Endothelial cell of umbilical vein (primary cell): ENCODE measurements at regions not wholly inside any gene's neighbourhood (a gene's known extent, or its start where the extent isn't known, plus 50 kb on each side); places are given as distances from the start of the nearest gene placed in this dataset.

Experiments
- BruUV-seq: library from RNA; stranded (reverse); fragments of 400-500 nt; replicated peaks from 2 replicates; lab custom pipeline; 2021; lab: Mats Ljungman, UMichigan
- CTCF ChIA-PET: fragments of 300-600, 350-600 bp; sonication (Branson Sonifier 250); formaldehyde crosslinking; loops from one replicate; lab custom pipeline; 2021; ENCODE audit warnings: antibody characterized with exemption, inconsistent platforms; lab: Charles Lee
- POLR2A ChIA-PET: fragments of 300-600, 350-600 bp; sonication (Branson Sonifier 250); formaldehyde crosslinking; loops from one replicate; lab custom pipeline; 2021; ENCODE audit warnings: antibody characterized with exemption, inconsistent platforms; lab: Charles Lee
- DNase-seq: peaks from one replicate; pipeline ENCODE4 v3.0.0-alpha.2; 2011; ENCODE audit warnings: low read depth, low spot score
- FAIRE-seq: peaks from 2 replicates; lab custom pipeline; 2011; peaks lifted over from hg19 to GRCh38; lab: Jason Lieb, UNC
- H2AFZ ChIP-seq: 2 replicates; pipeline ENCODE4 v1.6.0; 2012; ENCODE audit warnings: low read depth, low read length, control low read depth, inconsistent platforms
- H3K27ac ChIP-seq: 2 replicates; pipeline ENCODE4 v1.5.1; 2011; ENCODE audit warnings: low read depth, mild to moderate bottlenecking, control low read depth, low read length, moderate library complexity; ENCODE audit not compliant: insufficient read depth
- H3K27me3 ChIP-seq, 2 experiments: 2 replicates each; pipeline versions ENCODE4 v1.6.0 to v1.6.1; 2011; ENCODE audit warnings: low read length in 2 of 2, mixed read lengths in 1 of 2; ENCODE audit not compliant: control insufficient read depth in 2 of 2, insufficient read depth in 2 of 2
- H3K36me3 ChIP-seq, 2 experiments: 2 replicates in 1 of 2; 3 replicates in 1 of 2; pipeline ENCODE4 v1.5.1; 2011; ENCODE audit warnings: low read length in 2 of 2, mild to moderate bottlenecking in 1 of 2, moderate library complexity in 1 of 2; ENCODE audit not compliant: control insufficient read depth in 2 of 2, insufficient read depth in 2 of 2; ENCODE audit errors: extremely low read depth in 1 of 2
- H3K4me1 ChIP-seq: 3 replicates; pipeline ENCODE4 v1.5.1; 2011; ENCODE audit warnings: mild to moderate bottlenecking, low read length; ENCODE audit not compliant: control insufficient read depth, insufficient read depth; ENCODE audit errors: extremely low read depth
- H3K4me2 ChIP-seq: 2 replicates; pipeline ENCODE4 v1.6.1; 2011; ENCODE audit warnings: low read length, control low read depth, mixed read lengths; ENCODE audit not compliant: insufficient read depth
- H3K4me3 ChIP-seq, 3 experiments: fragments of 200-600 bp in 1 of 3; sonication (generic), shearing (Covaris generic) in 1 of 3; replicated peaks in 1 of 3; 2 replicates each; pipeline ENCODE4 v1.5.1; 2011 to 2016; ENCODE audit warnings: control low read depth in 3 of 3, low read length in 3 of 3, mild to moderate bottlenecking in 2 of 3, inconsistent platforms in 1 of 3, low read depth in 1 of 3, moderate library complexity in 1 of 3; ENCODE audit not compliant: insufficient read depth in 1 of 3
- H3K79me2 ChIP-seq: 2 replicates; pipeline ENCODE4 v1.6.0; 2012; ENCODE audit warnings: low read length, inconsistent platforms; ENCODE audit not compliant: control insufficient read depth, insufficient read depth
- H3K9ac ChIP-seq: replicated peaks from 2 replicates; pipeline ENCODE3; 2011; ENCODE audit warnings: low read length, control low read depth; ENCODE audit not compliant: insufficient read depth; ENCODE audit errors: extremely low read depth
- H3K9me1 ChIP-seq: replicated peaks from 3 replicates; pipeline ENCODE4 v1.6.0; 2011; ENCODE audit warnings: mild to moderate bottlenecking, low read length; ENCODE audit not compliant: control insufficient read depth, insufficient read depth; ENCODE audit errors: extremely low read depth
- H3K9me3 ChIP-seq: replicated peaks from 2 replicates; pipeline ENCODE4 v1.5.1; 2012; ENCODE audit warnings: low read length, inconsistent platforms; ENCODE audit not compliant: control insufficient read depth, insufficient read depth
- H4K20me1 ChIP-seq: replicated peaks from 2 replicates; pipeline ENCODE3; 2011; ENCODE audit warnings: mild to moderate bottlenecking, low read length; ENCODE audit not compliant: control insufficient read depth, insufficient read depth; ENCODE audit errors: extremely low read depth
- CTCF ChIP-seq, 2 donors: IDR thresholded peaks; 1 replicate in 1 of 2; 2 replicates in 1 of 2; pipeline ENCODE4 v1.5.1; 2011; ENCODE audit warnings: low read length in 2 of 2, mild to moderate bottlenecking in 2 of 2, moderate library complexity in 2 of 2, control low read depth in 1 of 2, inconsistent platforms in 1 of 2, low read depth in 1 of 2; ENCODE audit not compliant: insufficient read depth in 1 of 2; ENCODE audit errors: extremely low read depth in 1 of 2
- EZH2 ChIP-seq: IDR thresholded peaks from 2 replicates; pipeline ENCODE4 v1.6.1; 2012; ENCODE audit warnings: borderline replicate concordance, low read depth, mild to moderate bottlenecking, moderate library complexity, low read length, inconsistent platforms; ENCODE audit not compliant: severe bottlenecking
- FOS ChIP-seq: IDR thresholded peaks from 2 replicates; pipeline ENCODE4 v1.6.1; 2011; ENCODE audit warnings: mild to moderate bottlenecking, low read length, moderate library complexity, borderline replicate concordance; ENCODE audit not compliant: insufficient read depth
- GATA2 ChIP-seq: IDR thresholded peaks from 2 replicates; pipeline ENCODE4 v1.7.0; 2011; ENCODE audit warnings: low read depth, mild to moderate bottlenecking, moderate library complexity, mixed read lengths, low read length; ENCODE audit not compliant: insufficient read length, insufficient read depth
- JUN ChIP-seq: IDR thresholded peaks from 2 replicates; pipeline ENCODE4 v1.6.1; 2011; ENCODE audit warnings: borderline replicate concordance, low read depth; ENCODE audit not compliant: insufficient read length, insufficient read depth
- MAX ChIP-seq: IDR thresholded peaks from 2 replicates; pipeline ENCODE4 v1.6.1; 2011; ENCODE audit not compliant: insufficient read depth, insufficient read length
- MYC ChIP-seq: IDR thresholded peaks from one replicate; pipeline ENCODE4 v1.6.1; 2011; ENCODE audit warnings: mild to moderate bottlenecking, low read depth, low read length
- POLR2A ChIP-seq: IDR thresholded peaks from 2 replicates; pipeline ENCODE4 v1.6.1; 2012; ENCODE audit warnings: low read depth, mild to moderate bottlenecking, control low read depth, low read length
- POLR2AphosphoS5 ChIP-seq: IDR thresholded peaks from 2 replicates; pipeline ENCODE4 v1.6.1; 2012; ENCODE audit warnings: low read depth, mild to moderate bottlenecking, control low read depth, low read length, moderate library complexity; ENCODE audit not compliant: insufficient read depth
- dilution Hi-C: fragments of 300-500 bp; cut with MboI; formaldehyde crosslinking; loops from one replicate; pipeline ENCODE4 v1.15.0; 2019; ENCODE audit warnings: low sequenced_read_pairs; ENCODE audit not compliant: extremely low pct_ligation_motif_present
- intact Hi-C: fragments of 100-400 bp; cut with micrococcal nuclease; formaldehyde crosslinking; loops from one replicate; pipeline ENCODE4 v1.10.0; 2022

GRCh38 chr5:25451294-25451693, 806.5 kb upstream of the CDH10 start:
- Histone ChIP-seq H3K27ac (no peak overlapping the region), H3K4me2 (no peak overlapping the region), H3K9ac (no peak overlapping the region), H4K20me1 (no peaks in the 10 kb centered on the region), H3K27me3 (no peaks in the 10 kb centered on the region), H3K4me3 (no peak overlapping the region), H3K9me1 (no peaks in the 10 kb centered on the region), H3K9me3 (peaks cover 11% of the 10 kb centered on the region), H3K79me2 (no peaks in the 10 kb centered on the region), H2AFZ (no peak overlapping the region), H3K36me3 (no peaks in the 10 kb centered on the region), H3K4me1 (no peaks in the 10 kb centered on the region)
- POLR2A ChIA-PET, result no interaction called here
- no peak for FAIRE-seq
- TF ChIP-seq POLR2A (no peak), MAX (no peak), GATA2 (no peak), EZH2 (no peak), JUN (no peak), MYC (no peak), FOS (no peak), CTCF (IDR thresholded peaks at IDR 0.05; ENCODE audit: extremely low read depth in 1 of 2, insufficient read depth in 1 of 2, low read depth in 1 of 2, low read length in 2 of 2) (no peak), POLR2AphosphoS5 (no peak)
- no peak for DNase-seq
- intact Hi-C loops (no loop called here), dilution Hi-C loops (no loop called here)
- BruUV-seq, result no TSS peak
- CTCF ChIA-PET, result no interaction called here
